ENCODE measurements at regions not wholly inside any gene's neighbourhood (a gene's known extent, or its start where the extent isn't known, plus 50 kb on each side); places are given as distances from the start of the nearest gene placed in this dataset.

GRCh38 chr5:165410476-165410875 is 1905.1 kb downstream of the MAT2B start:
- TF ChIP-seq CTCF (optimal IDR thresholded peaks at IDR 0.05 in 1 of 3, IDR thresholded peaks at IDR 0.05 in 1 of 3, conservative IDR thresholded peaks at IDR 0.05 in 1 of 3; ENCODE audit: extremely low read depth in 1 of 3, insufficient read depth in 2 of 3, low read length in 3 of 3) (no peak), EZH2 (IDR thresholded peaks at IDR 0.05; ENCODE audit: low read length) (no peak)

Data from keratinocyte (primary cell).